IMR-90 (cell line): ENCODE measurements at regions not wholly inside any gene's neighbourhood (a gene's known extent, or its start where the extent isn't known, plus 50 kb on each side); places are given as distances from the start of the nearest gene placed in this dataset.

Source experiments
- ATAC-seq: fragments of 200-7000 bp; cut with Tn5 transposase; 2 replicates; pipeline ENCODE4 v1.9.1; 2020; ENCODE audit warnings: low read depth, mild to moderate bottlenecking, moderate library complexity
- BruUV-seq: library from RNA; stranded (reverse); fragments of 400-500 nt; replicated peaks from 2 replicates; lab custom pipeline; 2021; lab: Mats Ljungman, UMichigan
- CTCF ChIA-PET: fragments of 300-600 bp; formaldehyde crosslinking; extraction: SDS; loops from one replicate; lab custom pipeline; 2021; ENCODE audit warnings: antibody characterized with exemption; lab: Yijun Ruan, JAX
- POLR2A ChIA-PET: fragments of 300-600 bp; sonication (Branson Sonifier 250); formaldehyde crosslinking; loops from one replicate; lab custom pipeline; 2022; ENCODE audit warnings: antibody characterized with exemption; ENCODE audit not compliant: unreplicated experiment; lab: Charles Lee
- DNase-seq: peaks from one replicate; pipeline ENCODE4 v3.0.0; 2013
- H2AFZ ChIP-seq: replicated peaks from 2 replicates; pipeline ENCODE3; 2013; ENCODE audit warnings: low read length, mild to moderate bottlenecking; ENCODE audit not compliant: poor library complexity
- H2AK5ac ChIP-seq: 2 replicates; pipeline ENCODE4 v1.6.1; 2013; ENCODE audit warnings: low read depth, low read length, inconsistent platforms
- H2AK9ac ChIP-seq: replicated peaks from 2 replicates; pipeline ENCODE3; 2013; ENCODE audit warnings: mild to moderate bottlenecking, low read depth, low read length, moderate library complexity; ENCODE audit not compliant: poor library complexity
- H2BK120ac ChIP-seq: 2 replicates; pipeline ENCODE4 v1.6.1; 2013; ENCODE audit warnings: low read depth, low read length, inconsistent platforms
- H2BK15ac ChIP-seq: 3 replicates; pipeline ENCODE4 v1.6.1; 2013; ENCODE audit warnings: low read depth, low read length, inconsistent platforms
- H2BK20ac ChIP-seq: 2 replicates; pipeline ENCODE4 v1.6.1; 2013; ENCODE audit warnings: low read depth, mild to moderate bottlenecking, inconsistent platforms, low read length, moderate library complexity
- H2BK5ac ChIP-seq: 2 replicates; pipeline ENCODE4 v1.6.1; 2013; ENCODE audit warnings: mild to moderate bottlenecking, low read depth, low read length, inconsistent platforms; ENCODE audit not compliant: poor library complexity, severe bottlenecking
- H3K14ac ChIP-seq: replicated peaks from 2 replicates; pipeline ENCODE4 v1.6.1; 2013; ENCODE audit warnings: low read depth, low read length, inconsistent platforms
- H3K18ac ChIP-seq: 2 replicates; pipeline ENCODE4 v1.6.1; 2013; ENCODE audit warnings: low read depth, low read length, control low read depth
- H3K23ac ChIP-seq: 2 replicates; pipeline ENCODE4 v1.6.1; 2013; ENCODE audit warnings: low read depth, low read length, inconsistent platforms
- H3K27ac ChIP-seq: 2 replicates; pipeline ENCODE4 v1.5.1; 2013; ENCODE audit warnings: mild to moderate bottlenecking, control low read depth, low read length; ENCODE audit not compliant: insufficient read depth
- H3K27me3 ChIP-seq: 2 replicates; pipeline ENCODE4 v1.6.1; 2013; ENCODE audit warnings: low read length; ENCODE audit not compliant: control insufficient read depth, insufficient read depth
- H3K36me3 ChIP-seq: 2 replicates; pipeline ENCODE4 v1.6.1; 2013; ENCODE audit warnings: low read length, mixed read lengths; ENCODE audit not compliant: control insufficient read depth, insufficient read depth
- H3K4ac ChIP-seq: 2 replicates; pipeline ENCODE4 v1.6.1; 2013; ENCODE audit warnings: low read depth, low read length, inconsistent platforms
- H3K4me1 ChIP-seq: 2 replicates; pipeline ENCODE4 v1.6.1; 2013; ENCODE audit warnings: low read length, mixed read lengths; ENCODE audit not compliant: control insufficient read depth, insufficient read depth
- H3K4me2 ChIP-seq: 2 replicates; pipeline ENCODE4 v1.6.1; 2013; ENCODE audit warnings: low read depth, mild to moderate bottlenecking, control low read depth, low read length, moderate library complexity
- H3K4me3 ChIP-seq: 2 replicates; pipeline ENCODE4 v1.5.1; 2013; ENCODE audit warnings: low read depth, mild to moderate bottlenecking, control low read depth, low read length, moderate library complexity; ENCODE audit not compliant: insufficient read depth
- H3K56ac ChIP-seq: 2 replicates; pipeline ENCODE4 v1.6.1; 2013; ENCODE audit warnings: low read length, inconsistent platforms; ENCODE audit not compliant: insufficient read depth; ENCODE audit errors: extremely low read depth
- H3K79me1 ChIP-seq, 2 experiments: 2 replicates each; pipeline ENCODE4 v1.6.1; 2013; ENCODE audit warnings: low read length in 2 of 2, inconsistent platforms in 1 of 2, low read depth in 1 of 2
- H3K9ac ChIP-seq: 2 replicates; pipeline ENCODE4 v1.6.1; 2013; ENCODE audit warnings: low read depth, low read length, control low read depth
- H3K9me1 ChIP-seq: 2 replicates; pipeline ENCODE4 v1.6.1; 2013; ENCODE audit warnings: low read length, inconsistent platforms; ENCODE audit not compliant: insufficient read depth
- H3K9me3 ChIP-seq: 2 replicates; pipeline ENCODE4 v1.6.1; 2013; ENCODE audit warnings: low read length; ENCODE audit not compliant: control insufficient read depth, insufficient read depth
- H4K20me1 ChIP-seq: 2 replicates; pipeline ENCODE4 v1.6.1; 2013; ENCODE audit warnings: low read length, inconsistent platforms; ENCODE audit not compliant: insufficient read depth
- H4K5ac ChIP-seq: 2 replicates; pipeline ENCODE4 v1.6.1; 2013; ENCODE audit warnings: mild to moderate bottlenecking, low read depth, low read length, control low read depth
- H4K8ac ChIP-seq, 2 experiments: 2 replicates each; pipeline ENCODE4 v1.6.1; 2013; ENCODE audit warnings: low read depth in 2 of 2, low read length in 2 of 2, control low read depth in 1 of 2, inconsistent platforms in 1 of 2
- H4K91ac ChIP-seq: 2 replicates; pipeline ENCODE4 v1.6.1; 2013; ENCODE audit warnings: low read depth, low read length, inconsistent platforms; ENCODE audit not compliant: insufficient read depth
- BHLHE40 ChIP-seq: fragments of 150-350 bp; IDR thresholded peaks from 2 replicates; pipeline ENCODE4 v1.6.1; 2016; ENCODE audit warnings: mild to moderate bottlenecking, low read depth, low read length
- CEBPB ChIP-seq: IDR thresholded peaks from 2 replicates; pipeline ENCODE4 v1.6.1; 2012; ENCODE audit warnings: low read depth, low read length, improper control_type of control experiment
- CHD1 ChIP-seq: IDR thresholded peaks from 2 replicates; pipeline ENCODE4 v1.6.1; 2012; ENCODE audit warnings: low read depth, low read length, improper control_type of control experiment
- FOS ChIP-seq: fragments of 150-350 bp; IDR thresholded peaks from 2 replicates; pipeline ENCODE4 v1.6.1; 2016; ENCODE audit warnings: low read depth, low read length
- MAFK ChIP-seq: IDR thresholded peaks from 2 replicates; pipeline ENCODE4 v1.6.1; 2012; ENCODE audit warnings: low read depth, low read length, improper control_type of control experiment
- MAZ ChIP-seq: IDR thresholded peaks from 2 replicates; pipeline ENCODE4 v1.6.1; 2012; ENCODE audit warnings: low read depth, mild to moderate bottlenecking, low read length, improper control_type of control experiment, moderate library complexity, borderline replicate concordance
- MXI1 ChIP-seq: IDR thresholded peaks from 2 replicates; pipeline ENCODE4 v1.6.1; 2012; ENCODE audit warnings: low read depth, mild to moderate bottlenecking, low read length, moderate library complexity, borderline replicate concordance
- NFE2L2 ChIP-seq: fragments of 150-350 bp; IDR thresholded peaks from 2 replicates; pipeline ENCODE4 v1.6.1; 2016; ENCODE audit warnings: low read depth, mild to moderate bottlenecking, low read length
- POLR2A ChIP-seq: IDR thresholded peaks from 2 replicates; pipeline ENCODE4 v1.6.1; 2012; ENCODE audit warnings: mild to moderate bottlenecking, low read depth, low read length
- RAD21 ChIP-seq: IDR thresholded peaks from 2 replicates; pipeline ENCODE4 v1.6.1; 2012; ENCODE audit warnings: low read length, improper control_type of control experiment
- RCOR1 ChIP-seq: IDR thresholded peaks from 2 replicates; pipeline ENCODE4 v1.6.1; 2012; ENCODE audit warnings: mild to moderate bottlenecking, low read length, improper control_type of control experiment; ENCODE audit not compliant: insufficient replicate concordance
- RFX5 ChIP-seq: IDR thresholded peaks from 2 replicates; pipeline ENCODE4 v1.8.0; 2012; ENCODE audit warnings: low read depth, mild to moderate bottlenecking, low read length, moderate library complexity
- SMC3 ChIP-seq: fragments of 150-350 bp; IDR thresholded peaks from 2 replicates; pipeline ENCODE4 v1.6.1; 2016; ENCODE audit warnings: low read depth, mild to moderate bottlenecking, antibody characterized with exemption, low read length, moderate library complexity
- USF2 ChIP-seq: fragments of 150-350 bp; IDR thresholded peaks from 2 replicates; pipeline ENCODE4 v1.6.1; 2017; ENCODE audit warnings: mild to moderate bottlenecking, antibody characterized with exemption, low read length, low read depth
- WGBS, 2 experiments: methylation state at CpG; one replicate each; pipeline versions ENCODE4 v1.1.5 to v1.1.7; 2013; ENCODE audit warnings: missing lambda C conversion rate in 2 of 2; ENCODE audit not compliant: insufficient read length in 1 of 2; ENCODE audit errors: extremely low coverage in 2 of 2; 5-methylcytosine and 5-hydroxymethylcytosine counted together
- dilution Hi-C: fragments of 300-500 bp; cut with HindIII; formaldehyde crosslinking; loops from one replicate; pipeline ENCODE4 v1.14.3; 2018; ENCODE audit warnings: low sequenced_read_pairs; ENCODE audit not compliant: unreplicated experiment
- in situ Hi-C: fragments of 300-500 bp; cut with MboI; formaldehyde crosslinking; loops from 3 replicates; pipeline ENCODE4 v1.14.3; 2019; ENCODE audit warnings: low sequenced_read_pairs, inconsistent platforms, mixed read lengths
- intact Hi-C: fragments of 100-400 bp; cut with micrococcal nuclease; formaldehyde crosslinking; loops from 2 replicates; pipeline ENCODE4 v1.10.0; 2022
- TF ChIP-seq, protein P1 (sequence below): conservative IDR thresholded peaks from 2 replicates; pipeline ENCODE4 v1.5.1; 2012; ENCODE audit warnings: mild to moderate bottlenecking, low read depth, low read length, improper control_type of control experiment
- TF ChIP-seq, protein P2 (sequence below): fragments of 150-350 bp; IDR thresholded peaks from 2 replicates; pipeline ENCODE4 v1.6.1; 2016; ENCODE audit warnings: low read depth, mild to moderate bottlenecking, low read length, moderate library complexity, borderline replicate concordance

GRCh38 chr1:198845851-198846250 lies 207.0 kb downstream of the PTPRC start:
- ChIA-PET POLR2A (no interaction called here), CTCF (no interaction called here)
- H2BK15ac ChIP-seq = no peak overlapping the region
- no peak overlapping the region for H3K9ac ChIP-seq
- no peaks in the 10 kb centered on the region for H3K27me3 ChIP-seq
- no peaks in the 10 kb centered on the region for H4K20me1 ChIP-seq
- H2BK120ac ChIP-seq = no peak overlapping the region
- no peak overlapping the region for H3K27ac ChIP-seq
- dilution Hi-C loops (no loop called here), in situ Hi-C loops (no loop called here), intact Hi-C loops (no loop called here)
- H3K56ac ChIP-seq = no peak overlapping the region
- peaks cover 3 to 25% of the 10 kb centered on the region in 2 experiments; a peak in 3 of 4 replicates for H3K79me1 ChIP-seq
- no peak overlapping the region for H2BK5ac ChIP-seq
- WGBS, 2 experiments = no CpG with 5 or more reads among the region's 4 CpGs
- H4K5ac ChIP-seq = no peak overlapping the region
- no TSS peak for BruUV-seq
- H3K23ac ChIP-seq = no peak overlapping the region
- no peak overlapping the region for H4K8ac ChIP-seq
- no peak overlapping the region for H2AFZ ChIP-seq
- peaks cover 16% of the 10 kb centered on the region for H3K36me3 ChIP-seq
- no peak overlapping the region for H3K18ac ChIP-seq
- no peak overlapping the region for H2BK20ac ChIP-seq
- H2AK9ac ChIP-seq = no peak overlapping the region
- H3K9me3 ChIP-seq = no peaks in the 10 kb centered on the region
- no peak overlapping the region for H3K4me2 ChIP-seq
- no peak overlapping the region for H3K4ac ChIP-seq
- ATAC-seq (peak; percentile 65), DNase-seq (peak; percentile 72)
- H3K4me1 ChIP-seq = no peaks in the 10 kb centered on the region; the same call in 1 of the 2 replicates
- TF ChIP-seq MAFK (no peak), CHD1 (no peak), MXI1 (no peak), RFX5 (no peak), NFE2L2 (no peak), FOS (no peak), BHLHE40 (no peak), RAD21 (no peak), CEBPB (no peak), RCOR1 (no peak), USF2 (no peak), MAZ (no peak), SMC3 (no peak), POLR2A (no peak)
- TF ChIP-seq, protein P1, sequence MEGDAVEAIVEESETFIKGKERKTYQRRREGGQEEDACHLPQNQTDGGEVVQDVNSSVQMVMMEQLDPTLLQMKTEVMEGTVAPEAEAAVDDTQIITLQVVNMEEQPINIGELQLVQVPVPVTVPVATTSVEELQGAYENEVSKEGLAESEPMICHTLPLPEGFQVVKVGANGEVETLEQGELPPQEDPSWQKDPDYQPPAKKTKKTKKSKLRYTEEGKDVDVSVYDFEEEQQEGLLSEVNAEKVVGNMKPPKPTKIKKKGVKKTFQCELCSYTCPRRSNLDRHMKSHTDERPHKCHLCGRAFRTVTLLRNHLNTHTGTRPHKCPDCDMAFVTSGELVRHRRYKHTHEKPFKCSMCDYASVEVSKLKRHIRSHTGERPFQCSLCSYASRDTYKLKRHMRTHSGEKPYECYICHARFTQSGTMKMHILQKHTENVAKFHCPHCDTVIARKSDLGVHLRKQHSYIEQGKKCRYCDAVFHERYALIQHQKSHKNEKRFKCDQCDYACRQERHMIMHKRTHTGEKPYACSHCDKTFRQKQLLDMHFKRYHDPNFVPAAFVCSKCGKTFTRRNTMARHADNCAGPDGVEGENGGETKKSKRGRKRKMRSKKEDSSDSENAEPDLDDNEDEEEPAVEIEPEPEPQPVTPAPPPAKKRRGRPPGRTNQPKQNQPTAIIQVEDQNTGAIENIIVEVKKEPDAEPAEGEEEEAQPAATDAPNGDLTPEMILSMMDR = no peak
- TF ChIP-seq, protein P2, sequence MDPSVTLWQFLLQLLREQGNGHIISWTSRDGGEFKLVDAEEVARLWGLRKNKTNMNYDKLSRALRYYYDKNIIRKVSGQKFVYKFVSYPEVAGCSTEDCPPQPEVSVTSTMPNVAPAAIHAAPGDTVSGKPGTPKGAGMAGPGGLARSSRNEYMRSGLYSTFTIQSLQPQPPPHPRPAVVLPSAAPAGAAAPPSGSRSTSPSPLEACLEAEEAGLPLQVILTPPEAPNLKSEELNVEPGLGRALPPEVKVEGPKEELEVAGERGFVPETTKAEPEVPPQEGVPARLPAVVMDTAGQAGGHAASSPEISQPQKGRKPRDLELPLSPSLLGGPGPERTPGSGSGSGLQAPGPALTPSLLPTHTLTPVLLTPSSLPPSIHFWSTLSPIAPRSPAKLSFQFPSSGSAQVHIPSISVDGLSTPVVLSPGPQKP = no peak
- H3K4me3 ChIP-seq = no peak overlapping the region
- no peak overlapping the region for H2AK5ac ChIP-seq
- H3K9me1 ChIP-seq = peaks cover 11% of the 10 kb centered on the region
- H4K91ac ChIP-seq = no peak overlapping the region
- H3K14ac ChIP-seq = no peak overlapping the region
